HEK293 (cell line): ENCODE measurements at regions not wholly inside any gene's neighbourhood (a gene's known extent, or its start where the extent isn't known, plus 50 kb on each side); places are given as distances from the start of the nearest gene placed in this dataset.

Experiments
- CTCF ChIA-PET: fragments of 350-600 bp; formaldehyde crosslinking; extraction: SDS; loops from one replicate; lab custom pipeline; 2021; ENCODE audit warnings: antibody characterized with exemption; lab: Yijun Ruan, JAX
- POLR2A ChIA-PET: fragments of 300-600 bp; formaldehyde crosslinking; extraction: SDS; loops from one replicate; lab custom pipeline; 2020; ENCODE audit warnings: antibody characterized with exemption, inconsistent platforms; lab: Yijun Ruan, JAX
- H3K27ac ChIP-seq: fragments of 200-500 bp; sonication (Bioruptor generic); 2 replicates; pipeline ENCODE4 v1.5.1; 2014; ENCODE audit warnings: low read depth, low read length, control low read depth, inconsistent platforms; ENCODE audit errors: extremely low read depth
- H3K36me3 ChIP-seq, 2 experiments: fragments of 200-500 bp in 1 of 2; sonication (Bioruptor generic) in 1 of 2; 1 replicate in 1 of 2; 2 replicates in 1 of 2; pipeline ENCODE4 v1.5.1; 2014 to 2017; ENCODE audit warnings: inconsistent platforms in 2 of 2, low read length in 2 of 2; ENCODE audit not compliant: control insufficient read depth in 2 of 2, insufficient read depth in 1 of 2
- H3K4me1 ChIP-seq: fragments of 200-500 bp; sonication (Bioruptor generic); 2 replicates; pipeline ENCODE4 v1.5.1; 2014; ENCODE audit warnings: mild to moderate bottlenecking, low read length, inconsistent platforms; ENCODE audit not compliant: control insufficient read depth, insufficient read depth
- H3K4me3 ChIP-seq: 2 replicates; pipeline ENCODE4 v1.5.1; 2011; ENCODE audit warnings: low read depth, mild to moderate bottlenecking, control low read depth, low read length, moderate library complexity
- H3K9me3 ChIP-seq: fragments of 200-500 bp; sonication (Bioruptor generic); 2 replicates; pipeline ENCODE4 v1.5.1; 2014; ENCODE audit warnings: low read depth, low read length, inconsistent platforms; ENCODE audit not compliant: control insufficient read depth, insufficient read depth
- EGR2 ChIP-seq: fragments of 450-650 bp; formaldehyde crosslinking; IDR thresholded peaks from 2 replicates; pipeline ENCODE4 v1.5.1; 2016; ENCODE audit warnings: low read depth, missing biosample characterization, missing genetic modification characterization
- GLI2 ChIP-seq: fragments of 450-650 bp; formaldehyde crosslinking; IDR thresholded peaks from 2 replicates; pipeline ENCODE4; 2017; ENCODE audit warnings: missing biosample characterization, missing genetic modification characterization, low read depth, borderline replicate concordance
- HOXD13 ChIP-seq: sonication (generic); formaldehyde crosslinking; IDR thresholded peaks from 2 replicates; pipeline ENCODE4 v1.8.0; 2022; ENCODE audit warnings: missing genetic modification reagents, borderline replicate concordance
- IKZF3 ChIP-seq: fragments of 450-650 bp; IDR thresholded peaks from 2 replicates; pipeline ENCODE4 v1.5.0; 2018; ENCODE audit warnings: missing biosample characterization, mild to moderate bottlenecking, missing genetic modification characterization, moderate library complexity
- KLF16 ChIP-seq: fragments of 450-650 bp; formaldehyde crosslinking; IDR thresholded peaks from 2 replicates; pipeline ENCODE4 v1.5.1; 2017; ENCODE audit warnings: missing biosample characterization, missing genetic modification characterization
- MEIS1 ChIP-seq: sonication (generic); formaldehyde crosslinking; IDR thresholded peaks from 2 replicates; pipeline ENCODE4 v1.8.1; 2022; ENCODE audit warnings: missing genetic modification reagents, mild to moderate bottlenecking, borderline replicate concordance
- SCRT1 ChIP-seq: fragments of 450-650 bp; formaldehyde crosslinking; IDR thresholded peaks from 2 replicates; pipeline ENCODE4 v1.5.1; 2016; ENCODE audit warnings: missing biosample characterization, missing genetic modification characterization, borderline replicate concordance
- SETDB1 ChIP-seq: IDR thresholded peaks from one replicate; pipeline ENCODE4 v1.6.1; 2017; ENCODE audit warnings: mild to moderate bottlenecking, low read length, moderate library complexity, mixed read lengths; ENCODE audit not compliant: insufficient read length
- TCF7L2 ChIP-seq: IDR thresholded peaks from 2 replicates; pipeline ENCODE4 v1.6.1; 2011; ENCODE audit warnings: low read depth, mild to moderate bottlenecking, inconsistent platforms, low read length, moderate library complexity, borderline replicate concordance
- TSHZ1 ChIP-seq: fragments of 450-650 bp; formaldehyde crosslinking; IDR thresholded peaks from 2 replicates; pipeline ENCODE4 v1.5.1; 2016; ENCODE audit warnings: missing biosample characterization, missing genetic modification characterization, borderline replicate concordance
- ZBTB49 ChIP-seq: fragments of 450-650 bp; formaldehyde crosslinking; IDR thresholded peaks from 2 replicates; pipeline ENCODE4 v1.5.1; 2016; ENCODE audit warnings: missing biosample characterization, missing genetic modification characterization, low read depth
- ZNF23 ChIP-seq: fragments of 450-650 bp; formaldehyde crosslinking; IDR thresholded peaks from 2 replicates; pipeline ENCODE4 v1.5.1; 2016; ENCODE audit warnings: missing biosample characterization, missing genetic modification characterization, borderline replicate concordance
- ZNF37A ChIP-seq: fragments of 450-650 bp; IDR thresholded peaks from 2 replicates; pipeline ENCODE4 v1.5.1; 2018; ENCODE audit warnings: missing biosample characterization, missing genetic modification characterization
- ZNF404 ChIP-seq: fragments of 450-650 bp; formaldehyde crosslinking; IDR thresholded peaks from 2 replicates; pipeline ENCODE4 v1.5.1; 2017; ENCODE audit warnings: missing biosample characterization, missing genetic modification characterization
- ZNF473 ChIP-seq: fragments of 450-650 bp; formaldehyde crosslinking; IDR thresholded peaks from 2 replicates; pipeline ENCODE4 v1.5.1; 2017; ENCODE audit warnings: missing biosample characterization, missing genetic modification characterization
- ZNF510 ChIP-seq: fragments of 450-650 bp; formaldehyde crosslinking; IDR thresholded peaks from 2 replicates; pipeline ENCODE4 v1.5.1; 2018; ENCODE audit warnings: mild to moderate bottlenecking, missing genetic modification characterization, missing biosample characterization; ENCODE audit not compliant: insufficient replicate concordance
- ZNF585B ChIP-seq: fragments of 450-650 bp; formaldehyde crosslinking; IDR thresholded peaks from 2 replicates; pipeline ENCODE4 v1.5.1; 2016; ENCODE audit warnings: missing biosample characterization, missing genetic modification characterization
- ZNF596 ChIP-seq: fragments of 450-650 bp; IDR thresholded peaks from 2 replicates; pipeline ENCODE4 v1.5.0; 2018; ENCODE audit warnings: missing biosample characterization, mild to moderate bottlenecking, missing genetic modification characterization, moderate library complexity
- ZNF670 ChIP-seq: fragments of 450-650 bp; formaldehyde crosslinking; IDR thresholded peaks from 2 replicates; pipeline ENCODE4 v1.5.1; 2016; ENCODE audit warnings: missing biosample characterization, missing genetic modification characterization, low read depth
- ZSCAN16 ChIP-seq: fragments of 450-650 bp; formaldehyde crosslinking; IDR thresholded peaks from 2 replicates; pipeline ENCODE4 v1.5.1; 2016; ENCODE audit warnings: missing biosample characterization, missing genetic modification characterization
- ZSCAN18 ChIP-seq: fragments of 450-650 bp; formaldehyde crosslinking; IDR thresholded peaks from 2 replicates; pipeline ENCODE4 v1.5.1; 2016; ENCODE audit warnings: missing biosample characterization, missing genetic modification characterization

GRCh38 chr10:128470321-128470965 is 344.2 kb upstream of the MKI67 start:
- H3K27ac ChIP-seq: no peak overlapping the region
- no peaks in the 10 kb centered on the region for H3K9me3 ChIP-seq
- CTCF ChIA-PET: no interaction called here
- POLR2A ChIA-PET: no interaction called here
- no peak overlapping the region for H3K4me3 ChIP-seq
- no peak for TF ChIP-seq EGR2
- no peak for TF ChIP-seq MEIS1 (CRISPR knock-in tag)
- no peak for TF ChIP-seq ZBTB49
- H3K4me1 ChIP-seq: no peaks in the 10 kb centered on the region
- H3K36me3 ChIP-seq: no peaks in the 10 kb centered on the region

DNA sequence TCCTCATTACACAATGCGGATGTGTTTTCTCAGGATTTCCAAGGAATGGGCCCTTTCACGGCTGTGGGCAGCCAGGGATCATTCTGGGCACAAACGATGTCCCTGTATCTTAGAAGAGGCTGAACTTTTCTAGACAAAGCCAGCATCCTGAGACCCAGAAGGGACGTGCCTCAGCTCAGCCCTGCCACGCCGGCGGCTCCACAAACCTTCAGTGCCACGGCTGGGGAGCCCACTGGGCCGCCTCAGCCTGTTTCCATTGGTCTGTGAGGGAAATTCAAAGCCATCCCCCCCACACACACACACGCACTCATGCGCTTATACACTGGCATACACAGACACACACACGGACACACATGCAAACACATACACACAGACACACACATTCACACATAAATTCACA is 344.9 kb upstream of the MKI67 start:
- H3K36me3 ChIP-seq: no peaks in the 10 kb centered on the region
- POLR2A ChIA-PET: no interaction called here
- no peak overlapping the region for H3K27ac ChIP-seq
- no peaks in the 10 kb centered on the region for H3K9me3 ChIP-seq
- no peaks in the 10 kb centered on the region for H3K4me1 ChIP-seq
- no peak overlapping the region for H3K4me3 ChIP-seq
- CTCF ChIA-PET: no interaction called here
- TF ChIP-seq ZSCAN16 (no peak), ZNF510 (tag by site-specific recombination) (no peak), ZSCAN18 (tag by site-specific recombination) (no peak), ZNF585B (tag by site-specific recombination) (no peak), ZNF670 (no peak), ZNF473 (tag by site-specific recombination) (no peak), SCRT1 (tag by site-specific recombination) (no peak), ZNF596 (tag by site-specific recombination) (no peak)

DNA sequence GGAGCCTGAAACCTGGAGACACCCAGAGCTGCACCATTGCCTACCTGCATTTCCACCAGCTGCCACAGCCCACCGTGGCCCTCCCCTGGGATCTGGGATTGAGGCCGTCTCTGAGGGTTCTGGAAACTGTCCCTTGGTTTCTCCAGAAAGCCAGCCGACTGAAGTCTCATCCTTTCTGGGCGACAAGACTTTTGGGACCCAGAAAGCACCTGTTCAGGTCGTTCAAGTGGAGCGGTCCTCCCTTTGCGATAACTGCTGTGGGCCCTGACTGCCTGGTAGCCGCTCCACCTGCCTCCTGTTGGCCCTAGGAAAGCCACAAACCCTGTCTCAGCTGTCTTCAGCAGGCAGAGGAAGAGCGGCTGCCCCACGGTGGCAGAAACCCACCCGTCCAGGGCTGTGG is 346.0 kb upstream of the MKI67 start:
- no peaks in the 10 kb centered on the region for H3K36me3 ChIP-seq
- H3K27ac ChIP-seq: no peak overlapping the region
- no peak overlapping the region for H3K4me3 ChIP-seq
- H3K4me1 ChIP-seq: no peaks in the 10 kb centered on the region
- POLR2A ChIA-PET: no interaction called here
- no peaks in the 10 kb centered on the region for H3K9me3 ChIP-seq
- TF ChIP-seq GLI2 (no peak), ZNF23 (no peak), IKZF3 (tag by site-specific recombination) (no peak), TCF7L2 (no peak), KLF16 (tag by site-specific recombination) (no peak), ZNF404 (tag by site-specific recombination) (no peak), ZSCAN16 (no peak), ZNF37A (tag by site-specific recombination) (no peak), EGR2 (no peak), HOXD13 (CRISPR knock-in tag) (no peak), SETDB1 (no peak), TSHZ1 (tag by site-specific recombination) (no peak)
- CTCF ChIA-PET: interaction anchor here (0.7 kb wide), 1 partner anchor 135 kb away, joined by 3 read pairs; no protein-coding TSS in a partner anchor
